Testis (tissue), 2 donors: ENCODE measurements at regions not wholly inside any gene's neighbourhood (a gene's known extent, or its start where the extent isn't known, plus 50 kb on each side); places are given as distances from the start of the nearest gene placed in this dataset.
A peak's percentile ranks its signal among the peaks of the same experiment; 100 is the strongest.

Experiments
- DNase-seq: peaks from one replicate; pipeline ENCODE4 v3.0.0-alpha.2; 2019
- H3K27ac ChIP-seq, 2 donors: fragments of 200-600 bp; sonication (generic); one replicate each; pipeline ENCODE4 v1.5.1; 2019
- H3K27me3 ChIP-seq: fragments of 200-600 bp; sonication (generic); one replicate; pipeline ENCODE4 v1.5.1; 2019
- H3K36me3 ChIP-seq: fragments of 200-600 bp; sonication (generic); one replicate; pipeline ENCODE4 v1.5.1; 2017; ENCODE audit warnings: low read depth; ENCODE audit errors: missing control alignments
- H3K4me1 ChIP-seq: fragments of 200-600 bp; sonication (generic); one replicate; pipeline ENCODE4 v1.5.1; 2019
- H3K4me3 ChIP-seq, 2 donors: fragments of 200-600 bp; sonication (generic); one replicate each; pipeline ENCODE4 v1.5.1; 2017 to 2019
- H3K9me3 ChIP-seq: fragments of 200-600 bp; sonication (generic); one replicate; pipeline ENCODE4 v1.5.1; 2017
- POLR2A ChIP-seq: fragments of 450-650 bp; IDR thresholded peaks from one replicate; pipeline ENCODE4 v1.6.1; 2017; ENCODE audit warnings: antibody characterized with exemption, mild to moderate bottlenecking, moderate library complexity
- WGBS, 2 donors: methylation state at CpG; one replicate each; pipeline ENCODE4 v1.1.5; 2018; 5-methylcytosine and 5-hydroxymethylcytosine counted together
- intact Hi-C: fragments of 100-400 bp; cut with DNase I; formaldehyde crosslinking; loops from one replicate; pipeline ENCODE4 v1.15.1; 2023; ENCODE audit warnings: low total_unique reads
- TF ChIP-seq, protein P1 (sequence below), 3 experiments: fragments of 450-650 bp in 2 of 3; fragments of 200-600 bp in 1 of 3; sonication (generic) in 1 of 3; IDR thresholded peaks; one replicate each; pipeline ENCODE4 v1.5.1; 2016 to 2019; ENCODE audit warnings: antibody characterized with exemption in 3 of 3, mild to moderate bottlenecking in 2 of 3, moderate library complexity in 1 of 3

DNA sequence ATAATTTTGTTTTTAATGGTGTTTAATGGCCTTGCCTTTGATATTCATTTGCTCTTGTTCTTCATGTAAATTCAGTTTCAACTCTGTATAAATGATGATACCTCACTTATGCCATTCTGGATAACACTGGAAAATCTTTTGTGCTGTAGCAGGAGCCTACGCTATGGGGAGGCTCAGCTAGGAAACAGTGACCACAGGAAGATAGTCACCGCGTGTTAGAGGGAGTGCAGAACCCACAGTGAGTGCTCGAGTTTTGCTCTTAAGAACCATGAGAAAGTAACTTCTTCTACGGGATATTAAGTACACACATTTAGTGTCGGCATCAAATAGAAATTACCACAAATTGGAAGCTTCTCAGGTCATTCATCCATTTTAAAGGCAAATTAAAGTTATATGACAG lies 143.9 kb downstream of the IRX2 start:
- Histone ChIP-seq H3K27ac (no peak overlapping the region), H3K9me3 (no peaks in the 10 kb centered on the region), H3K36me3 (no peaks in the 10 kb centered on the region), H3K4me3 (no peak overlapping the region), H3K4me1 (no peaks in the 10 kb centered on the region), H3K27me3 (no peaks in the 10 kb centered on the region)
- no peak for DNase-seq
- intact Hi-C loops = no loop called here
- WGBS, 2 donors = 70 to 75% methylated on average over 6 of the region's 6 CpGs
- TF ChIP-seq, protein P1, sequence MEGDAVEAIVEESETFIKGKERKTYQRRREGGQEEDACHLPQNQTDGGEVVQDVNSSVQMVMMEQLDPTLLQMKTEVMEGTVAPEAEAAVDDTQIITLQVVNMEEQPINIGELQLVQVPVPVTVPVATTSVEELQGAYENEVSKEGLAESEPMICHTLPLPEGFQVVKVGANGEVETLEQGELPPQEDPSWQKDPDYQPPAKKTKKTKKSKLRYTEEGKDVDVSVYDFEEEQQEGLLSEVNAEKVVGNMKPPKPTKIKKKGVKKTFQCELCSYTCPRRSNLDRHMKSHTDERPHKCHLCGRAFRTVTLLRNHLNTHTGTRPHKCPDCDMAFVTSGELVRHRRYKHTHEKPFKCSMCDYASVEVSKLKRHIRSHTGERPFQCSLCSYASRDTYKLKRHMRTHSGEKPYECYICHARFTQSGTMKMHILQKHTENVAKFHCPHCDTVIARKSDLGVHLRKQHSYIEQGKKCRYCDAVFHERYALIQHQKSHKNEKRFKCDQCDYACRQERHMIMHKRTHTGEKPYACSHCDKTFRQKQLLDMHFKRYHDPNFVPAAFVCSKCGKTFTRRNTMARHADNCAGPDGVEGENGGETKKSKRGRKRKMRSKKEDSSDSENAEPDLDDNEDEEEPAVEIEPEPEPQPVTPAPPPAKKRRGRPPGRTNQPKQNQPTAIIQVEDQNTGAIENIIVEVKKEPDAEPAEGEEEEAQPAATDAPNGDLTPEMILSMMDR (IDR thresholded peaks at IDR 0.05) = no peak
- no peak for TF ChIP-seq POLR2A

DNA sequence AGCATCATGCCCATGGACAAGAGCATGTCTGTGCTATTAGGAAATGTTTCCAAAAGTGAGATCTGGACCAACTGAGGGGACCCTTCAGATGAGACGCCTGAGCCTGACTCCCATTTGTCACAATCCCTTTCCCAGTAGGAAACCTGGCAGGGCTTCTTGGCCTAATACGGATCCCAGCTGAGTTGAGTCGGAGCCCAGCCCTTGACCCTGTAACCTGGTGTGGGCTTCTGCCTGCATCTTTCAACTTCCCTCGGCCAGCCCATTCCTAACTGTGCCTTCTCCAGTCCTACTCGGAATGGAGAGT lies 148.3 kb downstream of the IRX2 start:
- no peaks in the 10 kb centered on the region for H3K36me3 ChIP-seq
- no peak overlapping the region for H3K27ac ChIP-seq
- TF ChIP-seq, protein P1 (IDR thresholded peaks at IDR 0.05) = no peak
- TF ChIP-seq POLR2A = no peak
- DNase-seq = peak; percentile 27
- H3K27me3 ChIP-seq = no peaks in the 10 kb centered on the region
- intact Hi-C loops = no loop called here
- 47 to 55% methylated on average over 5 of the region's 5 CpGs for WGBS, 2 donors
- no peaks in the 10 kb centered on the region for H3K4me1 ChIP-seq
- H3K9me3 ChIP-seq = no peaks in the 10 kb centered on the region
- no peak overlapping the region for H3K4me3 ChIP-seq

DNA sequence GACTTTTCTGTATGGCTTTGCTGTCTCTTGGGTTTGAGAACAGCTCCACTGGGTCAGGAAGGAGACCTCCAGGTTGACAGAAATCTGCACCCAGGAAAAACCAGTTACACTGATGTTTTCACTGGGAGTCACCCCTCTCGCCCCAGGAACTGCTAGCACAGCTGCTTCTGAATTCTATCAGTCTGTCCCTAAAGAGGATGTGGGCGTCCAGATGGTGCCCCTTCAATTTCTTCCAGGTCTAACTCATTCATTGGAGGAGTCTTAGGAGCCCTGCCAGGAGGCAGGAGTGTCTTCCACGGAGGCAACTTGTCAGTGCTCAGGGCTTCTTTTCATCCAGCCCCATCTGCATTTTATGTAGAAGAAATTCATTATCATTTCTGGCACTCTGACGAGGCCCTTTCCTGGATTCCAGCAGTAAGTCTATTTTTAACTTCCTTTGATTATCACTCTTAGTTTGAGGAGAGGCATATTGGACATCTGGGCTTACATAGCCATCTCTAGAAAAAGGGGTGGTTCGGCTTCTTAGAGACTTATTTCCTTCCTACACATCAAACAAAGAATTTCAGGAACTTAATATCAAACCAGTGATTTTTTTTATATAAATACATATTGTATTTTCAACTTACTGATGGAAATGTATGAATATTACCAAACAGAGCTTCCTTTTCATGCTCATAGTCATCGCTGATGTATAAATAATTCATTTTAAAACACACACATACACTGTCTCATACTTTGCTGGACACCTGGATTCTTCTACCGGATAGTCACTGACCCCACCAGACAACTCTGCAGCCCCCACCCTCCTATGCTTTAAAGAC lies 148.8 kb downstream of the IRX2 start:
- no peak for TF ChIP-seq POLR2A
- TF ChIP-seq, protein P1 (IDR thresholded peaks at IDR 0.05) = no peak
- Histone ChIP-seq H3K4me3 (no peak overlapping the region), H3K36me3 (no peaks in the 10 kb centered on the region), H3K9me3 (no peaks in the 10 kb centered on the region), H3K27me3 (no peaks in the 10 kb centered on the region), H3K4me1 (no peaks in the 10 kb centered on the region), H3K27ac (no peak overlapping the region)
- intact Hi-C loops = no loop called here
- 45 to 48% methylated on average over 7 of the region's 7 CpGs for WGBS, 2 donors
- no peak for DNase-seq

DNA sequence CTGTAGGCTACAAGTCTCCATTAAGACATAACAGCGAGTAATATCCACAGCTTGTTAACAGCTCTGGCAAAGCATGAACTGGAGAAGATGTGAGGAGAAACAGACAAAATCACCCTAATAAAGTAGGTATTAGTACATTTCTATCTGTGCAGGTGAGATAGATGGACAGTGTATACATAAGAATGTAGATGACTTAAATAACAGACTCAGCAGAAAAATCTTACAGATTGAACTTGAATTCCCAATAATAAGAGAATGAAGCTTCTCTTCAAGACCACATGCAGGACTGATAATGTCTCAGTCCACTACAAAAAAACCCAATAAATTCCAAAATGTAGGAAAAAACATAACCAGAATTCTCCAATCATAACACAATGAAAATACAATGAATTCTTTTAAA lies 153.0 kb downstream of the IRX2 start:
- DNase-seq = no peak
- Histone ChIP-seq H3K9me3 (no peaks in the 10 kb centered on the region), H3K4me3 (no peak overlapping the region), H3K4me1 (no peaks in the 10 kb centered on the region), H3K27me3 (no peaks in the 10 kb centered on the region), H3K36me3 (no peaks in the 10 kb centered on the region), H3K27ac (no peak overlapping the region)
- WGBS, 2 donors = 89 to 97% methylated on average over 1 of the region's 1 CpG
- TF ChIP-seq POLR2A = no peak
- TF ChIP-seq, protein P1 (IDR thresholded peaks at IDR 0.05) = no peak
- intact Hi-C loops = no loop called here

DNA sequence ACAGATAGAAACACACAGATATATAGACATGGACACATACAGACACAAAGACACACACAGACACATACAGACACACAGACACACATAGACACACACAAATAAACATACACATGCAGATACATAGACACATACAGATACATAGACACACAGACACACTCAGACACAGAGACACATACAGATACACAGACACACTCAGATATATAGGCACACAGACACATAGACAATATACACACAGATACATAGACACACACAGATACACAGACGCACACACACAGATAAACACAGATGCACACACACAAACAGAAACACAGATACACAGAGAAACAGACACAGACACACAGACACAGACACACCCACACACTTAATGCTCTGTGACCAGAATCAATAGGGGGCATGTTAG lies 156.8 kb downstream of the IRX2 start:
- Histone ChIP-seq H3K4me3 (no peak overlapping the region), H3K27ac (no peak overlapping the region), H3K4me1 (no peaks in the 10 kb centered on the region), H3K36me3 (no peaks in the 10 kb centered on the region), H3K27me3 (no peaks in the 10 kb centered on the region), H3K9me3 (no peaks in the 10 kb centered on the region)
- intact Hi-C loops = no loop called here
- 76 to 91% methylated on average over 1 of the region's 1 CpG for WGBS, 2 donors
- no peak for TF ChIP-seq POLR2A
- TF ChIP-seq, protein P1 (IDR thresholded peaks at IDR 0.05) = no peak
- no peak for DNase-seq
